Parathyroid adenoma (tissue), 2 donors: ENCODE measurements at regions not wholly inside any gene's neighbourhood (a gene's known extent, or its start where the extent isn't known, plus 50 kb on each side); places are given as distances from the start of the nearest gene placed in this dataset.

Source experiments
- H2AFZ ChIP-seq: fragments of 300-600 bp; sonication (generic); one replicate; pipeline ENCODE4 v1.7.0; 2017; ENCODE audit warnings: antibody characterized with exemption, mild to moderate bottlenecking
- H3K27ac ChIP-seq: fragments of 300-600 bp; sonication (generic); one replicate; pipeline ENCODE4 v1.7.0; 2017
- H3K27me3 ChIP-seq: fragments of 300-600 bp; sonication (generic); one replicate; pipeline ENCODE4 v1.7.0; 2017; ENCODE audit warnings: low read length; ENCODE audit not compliant: control insufficient read depth, insufficient read depth
- H3K36me3 ChIP-seq: fragments of 300-600 bp; sonication (generic); one replicate; pipeline ENCODE4 v1.7.0; 2017; ENCODE audit warnings: low read length; ENCODE audit not compliant: control insufficient read depth, insufficient read depth
- H3K4me1 ChIP-seq: fragments of 300-600 bp; sonication (generic); one replicate; pipeline ENCODE4 v1.7.0; 2017; ENCODE audit warnings: control low read depth
- H3K4me2 ChIP-seq: fragments of 300-600 bp; sonication (generic); one replicate; pipeline ENCODE4 v1.7.0; 2017; ENCODE audit warnings: low read length
- H3K4me3 ChIP-seq: fragments of 300-600 bp; sonication (generic); one replicate; pipeline ENCODE4 v1.7.0; 2017; ENCODE audit warnings: low read depth, low read length
- H3K79me2 ChIP-seq: fragments of 300-600 bp; sonication (generic); one replicate; pipeline ENCODE4 v1.7.0; 2017; ENCODE audit warnings: control low read depth
- H3K9ac ChIP-seq: fragments of 300-600 bp; sonication (generic); one replicate; pipeline ENCODE4 v1.7.0; 2017; ENCODE audit warnings: mild to moderate bottlenecking
- H3K9me3 ChIP-seq: fragments of 300-600 bp; sonication (generic); one replicate; pipeline ENCODE4 v1.7.0; 2017; ENCODE audit warnings: low read length; ENCODE audit not compliant: control insufficient read depth
- CTCF ChIP-seq: fragments of 300-600 bp; sonication (generic); IDR thresholded peaks from one replicate; pipeline ENCODE4 v1.7.0; 2017; ENCODE audit warnings: antibody characterized with exemption, mild to moderate bottlenecking
- donor health status: primary hyperparathyroidism.

DNA sequence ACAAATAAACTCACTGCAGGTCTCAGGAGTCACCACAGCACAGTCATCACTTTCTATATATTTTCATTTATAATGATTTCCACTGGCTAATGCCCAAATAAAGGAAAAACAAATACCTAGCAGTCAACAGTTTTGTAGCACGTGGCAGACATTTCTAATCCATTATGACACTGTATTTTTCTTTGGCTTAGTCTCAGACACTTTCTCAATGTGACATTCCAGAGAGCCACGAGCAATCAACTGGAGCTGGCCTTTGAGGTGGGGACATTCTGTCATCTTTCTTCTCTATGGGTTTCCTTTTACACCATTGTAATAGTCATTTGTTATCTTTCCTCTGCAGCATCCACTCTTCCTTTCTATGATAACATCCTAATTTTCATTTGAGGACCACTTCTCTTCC is 119.7 kb downstream of the WNT5A start:
- Histone ChIP-seq H3K4me3 (no peak overlapping the region), H3K9ac (no peak overlapping the region), H3K4me2 (no peak overlapping the region), H3K36me3 (no peaks in the 10 kb centered on the region), H2AFZ (no peak overlapping the region), H3K4me1 (no peaks in the 10 kb centered on the region), H3K79me2 (no peaks in the 10 kb centered on the region), H3K9me3 (no peaks in the 10 kb centered on the region), H3K27ac (no peak overlapping the region), H3K27me3 (no peaks in the 10 kb centered on the region)
- TF ChIP-seq CTCF: no peak

DNA sequence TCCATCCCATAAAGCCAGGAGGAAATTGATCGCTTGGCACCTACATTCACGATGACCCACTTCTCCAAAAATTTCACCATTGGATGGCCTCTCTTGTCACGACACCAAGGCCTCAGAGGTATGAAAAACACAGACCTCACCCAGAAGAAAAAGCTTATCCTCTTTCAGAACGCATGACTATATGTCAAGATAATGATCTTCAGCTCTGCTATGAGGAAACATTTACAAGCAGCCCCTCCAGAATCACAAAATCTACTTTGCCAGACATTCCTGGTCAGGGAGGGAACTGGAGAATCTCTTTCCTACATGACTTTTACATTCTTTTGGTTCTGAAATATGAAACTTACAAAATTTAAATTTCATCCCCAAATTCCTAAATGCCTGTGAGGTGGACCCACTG is 122.7 kb downstream of the WNT5A start:
- H3K27me3 ChIP-seq: no peaks in the 10 kb centered on the region
- no peaks in the 10 kb centered on the region for H3K36me3 ChIP-seq
- no peak overlapping the region for H3K27ac ChIP-seq

DNA sequence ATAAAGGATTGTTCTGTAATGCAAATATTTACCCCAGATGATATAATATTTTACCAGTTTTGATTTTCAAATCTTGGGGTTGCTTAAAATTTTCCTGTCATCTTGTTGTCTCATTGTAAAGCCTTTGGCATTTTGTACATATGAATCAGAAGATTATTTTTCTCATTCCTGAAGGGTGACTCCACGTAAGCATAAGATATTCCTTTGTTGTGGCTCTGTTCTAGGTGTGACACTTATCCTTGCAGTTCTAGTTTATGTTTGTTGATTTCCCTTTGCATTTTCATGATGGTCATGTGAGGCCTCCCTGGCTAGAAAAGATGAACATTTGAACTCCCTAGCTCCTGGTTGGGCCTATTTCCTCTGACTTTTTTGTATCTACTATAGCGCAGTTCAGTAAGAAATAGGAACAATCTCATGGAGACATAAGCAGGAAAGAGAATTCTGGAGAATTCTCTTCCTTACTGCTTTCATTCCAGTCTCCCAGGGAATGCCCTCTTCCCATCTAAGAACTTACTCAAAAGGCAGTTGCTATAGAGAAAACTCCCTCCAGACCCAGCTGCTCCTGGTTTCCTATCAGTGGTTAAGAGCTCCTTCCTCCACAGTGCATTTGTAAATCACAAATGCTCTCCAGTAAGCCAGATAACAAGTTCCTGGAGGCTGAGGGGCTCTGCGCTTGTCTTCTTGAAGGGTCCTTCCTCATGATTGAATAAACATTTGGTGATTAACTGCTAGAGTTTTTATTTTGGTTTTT is 124.7 kb downstream of the WNT5A start:
- H3K27me3 ChIP-seq: no peaks in the 10 kb centered on the region

More for the DNA sequence above, 122.7 kb downstream of the WNT5A start:
- no peak for TF ChIP-seq CTCF
- Histone ChIP-seq H3K9ac (no peak overlapping the region), H3K4me3 (no peak overlapping the region), H3K9me3 (no peaks in the 10 kb centered on the region), H3K4me1 (no peaks in the 10 kb centered on the region), H2AFZ (no peak overlapping the region), H3K4me2 (no peak overlapping the region), H3K79me2 (no peaks in the 10 kb centered on the region)

GRCh38 chr3:55357796-55358195 is 129.3 kb downstream of the WNT5A start:
- no peak overlapping the region for H3K4me3 ChIP-seq
- H3K36me3 ChIP-seq: no peaks in the 10 kb centered on the region
- no peaks in the 10 kb centered on the region for H3K9me3 ChIP-seq
- H3K27me3 ChIP-seq: no peaks in the 10 kb centered on the region
- no peaks in the 10 kb centered on the region for H3K4me1 ChIP-seq
- no peak overlapping the region for H3K27ac ChIP-seq
- H3K4me2 ChIP-seq: no peak overlapping the region
- H3K79me2 ChIP-seq: no peaks in the 10 kb centered on the region
- H2AFZ ChIP-seq: no peak overlapping the region
- no peak overlapping the region for H3K9ac ChIP-seq
- no peak for TF ChIP-seq CTCF

More for the DNA sequence above, 124.7 kb downstream of the WNT5A start:
- H3K9ac ChIP-seq: no peak overlapping the region
- H3K9me3 ChIP-seq: no peaks in the 10 kb centered on the region
- no peaks in the 10 kb centered on the region for H3K4me1 ChIP-seq
- H2AFZ ChIP-seq: no peak overlapping the region
- H3K4me3 ChIP-seq: no peak overlapping the region
- H3K79me2 ChIP-seq: no peaks in the 10 kb centered on the region
- no peak overlapping the region for H3K4me2 ChIP-seq
- no peak for TF ChIP-seq CTCF
- no peak overlapping the region for H3K27ac ChIP-seq
- H3K36me3 ChIP-seq: no peaks in the 10 kb centered on the region

GRCh38 chr3:55352668-55353067 is 134.4 kb downstream of the WNT5A start:
- Histone ChIP-seq H3K9ac (no peak overlapping the region), H3K27ac (no peak overlapping the region), H3K4me3 (no peak overlapping the region), H3K4me1 (no peaks in the 10 kb centered on the region), H3K79me2 (no peaks in the 10 kb centered on the region), H3K27me3 (no peaks in the 10 kb centered on the region), H3K36me3 (no peaks in the 10 kb centered on the region), H2AFZ (no peak overlapping the region), H3K9me3 (no peaks in the 10 kb centered on the region), H3K4me2 (no peak overlapping the region)
- no peak for TF ChIP-seq CTCF
